ENCODE measurements at regions not wholly inside any gene's neighbourhood (a gene's known extent, or its start where the extent isn't known, plus 50 kb on each side); places are given as distances from the start of the nearest gene placed in this dataset.

DNA sequence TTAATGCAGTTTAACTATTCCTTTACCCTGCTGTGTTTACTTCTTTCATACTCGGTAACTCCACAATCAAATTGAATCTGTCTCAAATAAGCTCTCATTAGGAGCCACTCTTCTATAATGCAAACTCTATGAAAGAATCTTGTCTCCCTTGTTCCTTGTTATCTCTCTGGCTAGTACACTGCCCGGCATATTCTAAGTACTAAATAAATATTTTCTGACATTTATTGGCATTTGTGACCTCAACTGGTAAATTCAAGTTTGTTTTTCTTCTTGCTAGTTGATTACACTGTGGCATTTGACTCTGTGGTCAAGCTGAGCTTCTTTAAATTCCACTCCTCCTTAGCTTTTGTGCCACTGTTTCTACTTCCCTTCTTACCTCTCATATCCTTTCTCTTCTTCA, 237.6 kb upstream of the KHDRBS2 start:
- H3K36me3 ChIP-seq (ENCODE audit: control insufficient read depth in 2 of 3, insufficient read depth in 3 of 3, low read length in 3 of 3), result no peaks in the 10 kb centered on the region
- no peaks in the 10 kb centered on the region for H3K9me3 ChIP-seq (ENCODE audit: control insufficient read depth in 2 of 3, insufficient read depth in 1 of 3, low read length in 3 of 3)
- FAIRE-seq, result no peak
- no peak for DNase-seq
- H3K4me3 ChIP-seq (ENCODE audit: low read length in 3 of 3), result no peak overlapping the region
- H3K4me1 ChIP-seq (ENCODE audit: control insufficient read depth in 2 of 3, insufficient read depth in 2 of 3, low read depth in 1 of 3, low read length in 3 of 3), result no peaks in the 10 kb centered on the region
- no peak overlapping the region for H3K27ac ChIP-seq (ENCODE audit: low read depth in 2 of 2, low read length in 2 of 2)
- H3K9ac ChIP-seq (ENCODE audit: low read length in 3 of 3), result no peak overlapping the region
- no peaks in the 10 kb centered on the region for H3K27me3 ChIP-seq (ENCODE audit: control insufficient read depth, insufficient read depth, low read length)
- TF ChIP-seq, protein P1, sequence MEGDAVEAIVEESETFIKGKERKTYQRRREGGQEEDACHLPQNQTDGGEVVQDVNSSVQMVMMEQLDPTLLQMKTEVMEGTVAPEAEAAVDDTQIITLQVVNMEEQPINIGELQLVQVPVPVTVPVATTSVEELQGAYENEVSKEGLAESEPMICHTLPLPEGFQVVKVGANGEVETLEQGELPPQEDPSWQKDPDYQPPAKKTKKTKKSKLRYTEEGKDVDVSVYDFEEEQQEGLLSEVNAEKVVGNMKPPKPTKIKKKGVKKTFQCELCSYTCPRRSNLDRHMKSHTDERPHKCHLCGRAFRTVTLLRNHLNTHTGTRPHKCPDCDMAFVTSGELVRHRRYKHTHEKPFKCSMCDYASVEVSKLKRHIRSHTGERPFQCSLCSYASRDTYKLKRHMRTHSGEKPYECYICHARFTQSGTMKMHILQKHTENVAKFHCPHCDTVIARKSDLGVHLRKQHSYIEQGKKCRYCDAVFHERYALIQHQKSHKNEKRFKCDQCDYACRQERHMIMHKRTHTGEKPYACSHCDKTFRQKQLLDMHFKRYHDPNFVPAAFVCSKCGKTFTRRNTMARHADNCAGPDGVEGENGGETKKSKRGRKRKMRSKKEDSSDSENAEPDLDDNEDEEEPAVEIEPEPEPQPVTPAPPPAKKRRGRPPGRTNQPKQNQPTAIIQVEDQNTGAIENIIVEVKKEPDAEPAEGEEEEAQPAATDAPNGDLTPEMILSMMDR (IDR thresholded peaks at IDR 0.05; ENCODE audit: borderline replicate concordance, extremely low read depth, insufficient read depth), result no peak
- intact Hi-C loops (cut with DNase I), result no loop called here

DNA sequence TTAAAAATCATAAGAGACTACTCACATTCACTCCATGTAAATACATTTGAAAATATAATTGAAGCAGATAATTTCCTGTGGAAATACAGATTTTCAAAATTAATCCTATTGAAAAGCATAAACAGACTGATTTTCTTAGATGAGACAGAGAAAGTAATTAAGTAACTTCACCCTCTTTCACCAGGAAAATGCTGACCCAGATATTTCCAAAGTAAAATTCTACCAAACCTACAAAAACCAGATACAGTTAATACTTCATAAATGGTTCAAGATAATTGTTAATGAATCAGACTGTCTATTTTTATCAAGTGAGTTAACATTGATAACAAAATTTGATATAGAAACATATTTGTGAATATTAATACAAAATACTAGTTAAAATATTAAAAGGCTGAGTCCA, 233.5 kb upstream of the KHDRBS2 start:
- no peak overlapping the region for H3K9ac ChIP-seq (ENCODE audit: low read length in 3 of 3)
- FAIRE-seq (peak; percentile 30), DNase-seq (no peak)
- no peaks in the 10 kb centered on the region for H3K36me3 ChIP-seq (ENCODE audit: control insufficient read depth in 2 of 3, insufficient read depth in 3 of 3, low read length in 3 of 3)
- no peaks in the 10 kb centered on the region for H3K4me1 ChIP-seq (ENCODE audit: control insufficient read depth in 2 of 3, insufficient read depth in 2 of 3, low read depth in 1 of 3, low read length in 3 of 3)
- H3K27ac ChIP-seq (ENCODE audit: low read depth in 2 of 2, low read length in 2 of 2), result no peak overlapping the region
- TF ChIP-seq, protein P1 (IDR thresholded peaks at IDR 0.05; ENCODE audit: borderline replicate concordance, extremely low read depth, insufficient read depth), result no peak
- intact Hi-C loops (cut with DNase I), result no loop called here
- no peaks in the 10 kb centered on the region for H3K27me3 ChIP-seq (ENCODE audit: control insufficient read depth, insufficient read depth, low read length)
- H3K4me3 ChIP-seq (ENCODE audit: low read length in 3 of 3), result no peak overlapping the region
- no peaks in the 10 kb centered on the region for H3K9me3 ChIP-seq (ENCODE audit: control insufficient read depth in 2 of 3, insufficient read depth in 1 of 3, low read length in 3 of 3)

- no peak overlapping the region for H3K9ac ChIP-seq (ENCODE audit: low read length in 3 of 3)
- no peak for FAIRE-seq
- intact Hi-C loops (cut with DNase I), result no loop called here
- H3K4me1 ChIP-seq (ENCODE audit: control insufficient read depth in 2 of 3, insufficient read depth in 2 of 3, low read depth in 1 of 3, low read length in 3 of 3), result no peaks in the 10 kb centered on the region
- no peaks in the 10 kb centered on the region for H3K36me3 ChIP-seq (ENCODE audit: control insufficient read depth in 2 of 3, insufficient read depth in 3 of 3, low read length in 3 of 3)
- H3K4me3 ChIP-seq (ENCODE audit: low read length in 3 of 3), result no peak overlapping the region
- H3K27me3 ChIP-seq (ENCODE audit: control insufficient read depth, insufficient read depth, low read length), result no peaks in the 10 kb centered on the region
- no peak overlapping the region for H3K27ac ChIP-seq (ENCODE audit: low read depth in 2 of 2, low read length in 2 of 2)
- DNase-seq, result no peak
- H3K9me3 ChIP-seq (ENCODE audit: control insufficient read depth in 2 of 3, insufficient read depth in 1 of 3, low read length in 3 of 3), result no peaks in the 10 kb centered on the region
- TF ChIP-seq, protein P1 (IDR thresholded peaks at IDR 0.05; ENCODE audit: borderline replicate concordance, extremely low read depth, insufficient read depth), result no peak
Observed at GRCh38 chr6:62516291-62517141, 230.5 kb upstream of the KHDRBS2 start.
